HG03045 (cell line): ENCODE measurements at regions not wholly inside any gene's neighbourhood (a gene's known extent, or its start where the extent isn't known, plus 50 kb on each side); places are given as distances from the start of the nearest gene placed in this dataset.

Experiments
- ATAC-seq: cut with Tn5 transposase; IDR thresholded peaks from one replicate; pipeline ENCODE4 v1.9.1; 2021; ENCODE audit warnings: mild to moderate bottlenecking, moderate library complexity; ENCODE audit not compliant: unreplicated experiment

GRCh38 chr18:71798986-71799673 is 745.0 kb downstream of the CBLN2 start:
- ATAC-seq, result no peak

- ATAC-seq, result no peak
These were observed 746.6 kb downstream of the CBLN2 start for GRCh38 chr18:71797554-71797953.

- ATAC-seq, result no peak
These were observed 759.4 kb downstream of the CBLN2 start for GRCh38 chr18:71784777-71785176.

- no peak for ATAC-seq
These were observed 783.6 kb downstream of the CBLN2 start for GRCh38 chr18:71760541-71760940.

- no peak for ATAC-seq
These were observed 789.9 kb downstream of the CBLN2 start for GRCh38 chr18:71754246-71754645.

- no peak for ATAC-seq
These were observed 800.5 kb downstream of the CBLN2 start for GRCh38 chr18:71743634-71744033.

GRCh38 chr18:71729611-71730010 is 814.5 kb downstream of the CBLN2 start:
- ATAC-seq, result no peak

- no peak for ATAC-seq
These were observed 816.2 kb downstream of the CBLN2 start for GRCh38 chr18:71727909-71728308.

- no peak for ATAC-seq
These were observed 818.9 kb downstream of the CBLN2 start for GRCh38 chr18:71725256-71725655.

- ATAC-seq, result no peak
These were observed 836.1 kb downstream of the CBLN2 start for GRCh38 chr18:71707985-71708500.

- ATAC-seq, result no peak
These were observed 836.7 kb downstream of the CBLN2 start for GRCh38 chr18:71707400-71707799.

GRCh38 chr18:71689416-71690160 is 854.6 kb downstream of the CBLN2 start:
- ATAC-seq, result no peak

- ATAC-seq, result no peak
These were observed 861.6 kb downstream of the CBLN2 start for GRCh38 chr18:71682591-71682990.

GRCh38 chr18:71678144-71678543 is 866.0 kb downstream of the CBLN2 start:
- no peak for ATAC-seq

- ATAC-seq, result no peak
These were observed 870.2 kb downstream of the CBLN2 start for GRCh38 chr18:71673954-71674353.

GRCh38 chr18:71673498-71673897 is 870.6 kb downstream of the CBLN2 start:
- ATAC-seq, result no peak

- no peak for ATAC-seq
These were observed 877.7 kb downstream of the CBLN2 start for GRCh38 chr18:71666481-71666880.

GRCh38 chr18:71665131-71665530 is 879.0 kb downstream of the CBLN2 start:
- ATAC-seq, result no peak

GRCh38 chr18:71643822-71644221 is 900.3 kb downstream of the CBLN2 start:
- ATAC-seq, result no peak

- ATAC-seq, result no peak
These were observed 913.4 kb downstream of the CBLN2 start for GRCh38 chr18:71630696-71631095.

- ATAC-seq, result no peak
These were observed 918.5 kb downstream of the CBLN2 start for GRCh38 chr18:71625556-71626090.

GRCh38 chr18:71598374-71598773 is 945.8 kb downstream of the CBLN2 start:
- no peak for ATAC-seq
